ENCODE measurements at regions not wholly inside any gene's neighbourhood (a gene's known extent, or its start where the extent isn't known, plus 50 kb on each side); places are given as distances from the start of the nearest gene placed in this dataset.

- H3K27me3 Mint-ChIP-seq: no peaks in the 10 kb centered on the region
- Histone ChIP-seq H3K27ac (ENCODE audit: low read depth, low read length) (no peak overlapping the region), H3K4me3 (ENCODE audit: low read length in 2 of 2) (no peak overlapping the region), H3K27me3 (ENCODE audit: insufficient read depth, low read length) (no peaks in the 10 kb centered on the region), H3K36me3 (ENCODE audit: insufficient read depth, low read length) (no peaks in the 10 kb centered on the region), H3K9me3 (ENCODE audit: control insufficient read depth in 1 of 2, low read length in 2 of 2) (peaks cover 0 to 7% of the 10 kb centered on the region in 2 donors), H3K4me1 (ENCODE audit: insufficient read depth, low read length) (no peaks in the 10 kb centered on the region)
- peaks cover 0 to 6% (median 4%) of the 10 kb centered on the region in 8 donors for H3K9me3 Mint-ChIP-seq
- intact Hi-C loops (cut with micrococcal nuclease): no loop called here
- ChIA-PET POLR2A (ENCODE audit: partially characterized antibody) (no interaction called here), CTCF (ENCODE audit: partially characterized antibody) (no interaction called here)
- DNase-seq: no peak
- H3K27ac Mint-ChIP-seq: no peak overlapping the region
- no peak overlapping the region for H3K4me3 Mint-ChIP-seq
- no peaks in the 10 kb centered on the region for H3K36me3 Mint-ChIP-seq
- H3K4me1 Mint-ChIP-seq: no peaks in the 10 kb centered on the region
Observed at GRCh38 chr10:76721891-76722505, 915.6 kb downstream of the KCNMA1 start.

DNA sequence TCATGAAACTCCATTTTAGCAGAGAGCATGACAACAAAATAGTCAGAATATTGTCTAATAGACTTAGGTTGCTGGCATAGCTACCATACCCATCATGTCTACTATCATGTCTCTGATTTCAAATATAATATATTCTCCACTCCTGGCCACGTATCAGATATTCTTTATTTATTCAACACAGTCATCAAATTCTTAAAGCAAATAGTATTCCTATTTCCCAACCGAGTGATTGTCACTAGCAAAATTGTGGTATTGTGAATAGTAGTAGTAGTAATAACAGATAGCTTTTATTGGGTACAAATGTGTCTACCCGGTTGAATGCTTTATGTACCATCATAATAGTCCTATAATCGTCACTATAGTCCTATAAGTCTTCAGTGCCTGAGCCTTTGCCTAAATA, 918.6 kb downstream of the KCNMA1 start:
- no peak overlapping the region for H3K4me3 Mint-ChIP-seq
- Histone ChIP-seq H3K36me3 (ENCODE audit: insufficient read depth, low read length) (no peaks in the 10 kb centered on the region), H3K9me3 (ENCODE audit: control insufficient read depth in 1 of 2, low read length in 2 of 2) (peaks cover 0 to 7% of the 10 kb centered on the region in 2 donors), H3K27ac (ENCODE audit: low read depth, low read length) (no peak overlapping the region), H3K4me3 (ENCODE audit: low read length in 2 of 2) (no peak overlapping the region), H3K27me3 (ENCODE audit: insufficient read depth, low read length) (no peaks in the 10 kb centered on the region), H3K4me1 (ENCODE audit: insufficient read depth, low read length) (no peaks in the 10 kb centered on the region)
- H3K27ac Mint-ChIP-seq: no peak overlapping the region
- H3K4me1 Mint-ChIP-seq: no peaks in the 10 kb centered on the region
- no peak for DNase-seq
- H3K36me3 Mint-ChIP-seq: no peaks in the 10 kb centered on the region
- peaks cover 0 to 8% (median 4%) of the 10 kb centered on the region in 8 donors for H3K9me3 Mint-ChIP-seq
- intact Hi-C loops (cut with micrococcal nuclease): no loop called here
- CTCF ChIA-PET (ENCODE audit: partially characterized antibody): no interaction called here
- POLR2A ChIA-PET (ENCODE audit: partially characterized antibody): no interaction called here
- H3K27me3 Mint-ChIP-seq: no peaks in the 10 kb centered on the region

GRCh38 chr10:76717141-76717540, 920.5 kb downstream of the KCNMA1 start:
- CTCF ChIA-PET (ENCODE audit: partially characterized antibody): no interaction called here
- no peak overlapping the region for H3K4me3 Mint-ChIP-seq
- intact Hi-C loops (cut with micrococcal nuclease): no loop called here

DNA sequence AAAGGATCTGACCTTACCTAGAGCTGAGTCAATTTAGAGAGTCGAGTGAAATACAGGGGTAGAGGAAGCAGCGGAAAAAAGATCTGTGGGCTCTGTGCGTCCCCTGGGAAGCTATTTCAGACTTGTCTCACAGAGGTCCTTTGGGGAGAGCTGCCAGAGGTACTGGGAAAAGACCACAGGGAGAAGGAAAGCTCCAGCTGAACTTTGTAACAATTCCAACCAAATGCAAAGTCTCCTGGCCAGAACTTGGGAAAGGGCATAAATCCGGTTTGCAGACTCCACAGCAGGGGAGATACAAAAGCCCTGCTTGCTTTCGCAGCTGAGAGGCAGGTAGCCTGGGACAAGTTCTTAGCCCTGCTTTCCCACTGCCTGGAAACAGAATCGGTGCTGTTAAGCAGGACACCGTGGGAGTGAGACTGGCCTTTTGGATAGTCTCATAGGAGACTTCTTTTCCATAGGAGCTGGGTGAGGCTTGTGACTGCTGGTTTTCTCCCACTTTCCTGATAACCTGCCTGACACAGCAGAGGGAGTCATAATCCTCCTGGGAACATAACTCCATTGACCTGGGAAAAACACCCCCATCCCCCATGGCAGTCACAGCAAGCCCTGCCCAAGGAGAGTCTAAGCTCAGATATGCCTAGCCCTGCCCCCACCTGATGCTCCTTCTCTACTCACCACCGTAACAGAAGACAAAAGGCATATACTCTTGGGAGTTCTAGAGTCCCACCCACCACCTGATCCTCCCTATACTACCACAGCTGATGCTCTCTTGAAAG, 926.2 kb downstream of the KCNMA1 start:
- Mint-ChIP-seq H3K4me1 (no peaks in the 10 kb centered on the region), H3K27me3 (no peaks in the 10 kb centered on the region), H3K27ac (no peak overlapping the region), H3K9me3 (peaks cover 0 to 17% (median 9%) of the 10 kb centered on the region in 8 donors), H3K36me3 (no peaks in the 10 kb centered on the region), H3K4me3 (no peak overlapping the region)
- Histone ChIP-seq H3K4me1 (ENCODE audit: insufficient read depth, low read length) (no peaks in the 10 kb centered on the region), H3K4me3 (ENCODE audit: low read length in 2 of 2) (no peak overlapping the region), H3K36me3 (ENCODE audit: insufficient read depth, low read length) (no peaks in the 10 kb centered on the region), H3K9me3 (ENCODE audit: control insufficient read depth in 1 of 2, low read length in 2 of 2) (no peaks in the 10 kb centered on the region), H3K27ac (ENCODE audit: low read depth, low read length) (no peak overlapping the region), H3K27me3 (ENCODE audit: insufficient read depth, low read length) (no peaks in the 10 kb centered on the region)
- intact Hi-C loops (cut with micrococcal nuclease): no loop called here
- ChIA-PET CTCF (ENCODE audit: partially characterized antibody) (no interaction called here), POLR2A (ENCODE audit: partially characterized antibody) (no interaction called here)
- DNase-seq: no peak

More at GRCh38 chr10:76717141-76717540, 920.5 kb downstream of the KCNMA1 start:
- no peaks in the 10 kb centered on the region for H3K36me3 ChIP-seq (ENCODE audit: insufficient read depth, low read length)
- no peak for DNase-seq
- Mint-ChIP-seq H3K27me3 (no peaks in the 10 kb centered on the region), H3K9me3 (peaks cover 0 to 10% (median 5%) of the 10 kb centered on the region in 8 donors), H3K27ac (no peak overlapping the region), H3K4me1 (no peaks in the 10 kb centered on the region), H3K36me3 (no peaks in the 10 kb centered on the region)
- H3K4me3 ChIP-seq (ENCODE audit: low read length in 2 of 2): no peak overlapping the region
- H3K9me3 ChIP-seq (ENCODE audit: control insufficient read depth in 1 of 2, low read length in 2 of 2): no peaks in the 10 kb centered on the region
- POLR2A ChIA-PET (ENCODE audit: partially characterized antibody): no interaction called here
- H3K4me1 ChIP-seq (ENCODE audit: insufficient read depth, low read length): no peaks in the 10 kb centered on the region
- H3K27ac ChIP-seq (ENCODE audit: low read depth, low read length): no peak overlapping the region
- no peaks in the 10 kb centered on the region for H3K27me3 ChIP-seq (ENCODE audit: insufficient read depth, low read length)

- H3K4me3 Mint-ChIP-seq: no peak overlapping the region
- no peak overlapping the region for H3K27ac Mint-ChIP-seq
- Histone ChIP-seq H3K27me3 (ENCODE audit: insufficient read depth, low read length) (no peaks in the 10 kb centered on the region), H3K4me1 (ENCODE audit: insufficient read depth, low read length) (no peaks in the 10 kb centered on the region), H3K9me3 (ENCODE audit: control insufficient read depth in 1 of 2, low read length in 2 of 2) (no peaks in the 10 kb centered on the region), H3K27ac (ENCODE audit: low read depth, low read length) (no peak overlapping the region), H3K4me3 (ENCODE audit: low read length in 2 of 2) (no peak overlapping the region), H3K36me3 (ENCODE audit: insufficient read depth, low read length) (no peaks in the 10 kb centered on the region)
- H3K27me3 Mint-ChIP-seq: no peaks in the 10 kb centered on the region
- H3K4me1 Mint-ChIP-seq: no peaks in the 10 kb centered on the region
- ChIA-PET CTCF (ENCODE audit: partially characterized antibody) (no interaction called here), POLR2A (ENCODE audit: partially characterized antibody) (no interaction called here)
- H3K9me3 Mint-ChIP-seq: peaks cover 2 to 18% (median 6%) of the 10 kb centered on the region in 8 donors
- DNase-seq: no peak
- intact Hi-C loops (cut with micrococcal nuclease): no loop called here
- no peaks in the 10 kb centered on the region for H3K36me3 Mint-ChIP-seq
Observed at GRCh38 chr10:76700241-76700640, 937.4 kb downstream of the KCNMA1 start.

DNA sequence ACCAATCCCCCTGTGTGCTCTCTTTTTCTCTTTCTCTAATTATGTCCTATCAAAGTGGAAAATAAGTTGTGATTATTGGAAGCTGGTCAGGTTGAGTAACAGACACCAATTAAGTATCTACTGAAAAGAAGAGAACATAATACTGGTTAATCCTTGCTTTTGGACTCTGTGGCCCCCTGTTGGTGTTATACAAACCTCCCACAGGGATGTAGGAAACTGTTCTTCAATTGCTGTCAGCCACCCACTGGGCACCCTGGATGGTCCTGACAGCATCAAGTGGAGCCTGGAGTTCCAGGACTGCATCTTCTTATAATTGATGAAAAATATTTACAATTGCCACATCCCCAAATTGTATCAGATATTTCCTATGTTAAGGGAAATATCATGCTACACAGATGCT, 939.7 kb downstream of the KCNMA1 start:
- H3K9me3 Mint-ChIP-seq: peaks cover 0 to 11% (median 5%) of the 10 kb centered on the region in 8 donors
- Histone ChIP-seq H3K4me1 (ENCODE audit: insufficient read depth, low read length) (no peaks in the 10 kb centered on the region), H3K36me3 (ENCODE audit: insufficient read depth, low read length) (no peaks in the 10 kb centered on the region), H3K4me3 (ENCODE audit: low read length in 2 of 2) (no peak overlapping the region), H3K27ac (ENCODE audit: low read depth, low read length) (no peak overlapping the region), H3K9me3 (ENCODE audit: control insufficient read depth in 1 of 2, low read length in 2 of 2) (no peaks in the 10 kb centered on the region), H3K27me3 (ENCODE audit: insufficient read depth, low read length) (no peaks in the 10 kb centered on the region)
- ChIA-PET POLR2A (ENCODE audit: partially characterized antibody) (no interaction called here), CTCF (ENCODE audit: partially characterized antibody) (no interaction called here)
- H3K27me3 Mint-ChIP-seq: no peaks in the 10 kb centered on the region
- DNase-seq: no peak
- H3K4me3 Mint-ChIP-seq: no peak overlapping the region
- H3K27ac Mint-ChIP-seq: no peak overlapping the region
- no peaks in the 10 kb centered on the region for H3K4me1 Mint-ChIP-seq
- no peaks in the 10 kb centered on the region for H3K36me3 Mint-ChIP-seq
- intact Hi-C loops (cut with micrococcal nuclease): no loop called here

DNA sequence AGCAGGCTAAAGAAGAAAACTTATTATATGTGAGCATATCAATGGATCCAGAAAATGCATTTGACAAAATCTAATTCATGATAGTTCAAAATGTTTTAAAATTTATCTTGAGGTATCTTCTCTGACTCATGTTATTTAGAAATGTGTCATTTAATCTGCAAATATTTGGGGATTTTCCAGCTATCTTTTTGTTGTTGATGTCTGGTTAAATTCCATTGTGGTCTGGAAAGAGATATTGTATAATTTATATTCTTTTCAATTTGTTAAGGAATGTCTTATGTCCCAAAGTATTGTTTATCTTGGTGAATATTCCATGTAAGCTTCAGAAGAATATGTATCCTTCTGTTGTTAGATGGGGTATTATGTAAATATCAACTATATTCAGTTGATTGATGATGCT, 942.5 kb downstream of the KCNMA1 start:
- Histone ChIP-seq H3K27ac (ENCODE audit: low read depth, low read length) (no peak overlapping the region), H3K9me3 (ENCODE audit: control insufficient read depth in 1 of 2, low read length in 2 of 2) (no peaks in the 10 kb centered on the region), H3K36me3 (ENCODE audit: insufficient read depth, low read length) (no peaks in the 10 kb centered on the region), H3K27me3 (ENCODE audit: insufficient read depth, low read length) (no peaks in the 10 kb centered on the region), H3K4me1 (ENCODE audit: insufficient read depth, low read length) (no peaks in the 10 kb centered on the region), H3K4me3 (ENCODE audit: low read length in 2 of 2) (no peak overlapping the region)
- DNase-seq: no peak
- Mint-ChIP-seq H3K9me3 (peaks cover 2 to 26% (median 13%) of the 10 kb centered on the region in 8 donors), H3K36me3 (no peaks in the 10 kb centered on the region), H3K27me3 (no peaks in the 10 kb centered on the region), H3K4me3 (no peak overlapping the region), H3K27ac (no peak overlapping the region), H3K4me1 (no peaks in the 10 kb centered on the region)
- intact Hi-C loops (cut with micrococcal nuclease): no loop called here
- ChIA-PET POLR2A (ENCODE audit: partially characterized antibody) (no interaction called here), CTCF (ENCODE audit: partially characterized antibody) (no interaction called here)
